Panc1 (cell line): ENCODE measurements at regions not wholly inside any gene's neighbourhood (a gene's known extent, or its start where the extent isn't known, plus 50 kb on each side); places are given as distances from the start of the nearest gene placed in this dataset.
A peak's percentile ranks its signal among the peaks of the same experiment; 100 is the strongest.

Experiments used
- ATAC-seq: fragments of 200-7000 bp; cut with Tn5 transposase; 2 replicates; pipeline ENCODE4 v1.9.1; 2020; ENCODE audit warnings: mild to moderate bottlenecking, moderate library complexity
- BruUV-seq: library from RNA; stranded (reverse); fragments of 400-500 nt; replicated peaks from 2 replicates; lab custom pipeline; 2021; lab: Mats Ljungman, UMichigan
- CTCF ChIA-PET: fragments of 300-600 bp; sonication (Branson Sonifier 250); formaldehyde crosslinking; loops from one replicate; lab custom pipeline; 2022; ENCODE audit warnings: antibody characterized with exemption; lab: Charles Lee
- POLR2A ChIA-PET: fragments of 300-600 bp; sonication (Branson Sonifier 250); formaldehyde crosslinking; loops from one replicate; lab custom pipeline; 2022; ENCODE audit warnings: antibody characterized with exemption; lab: Charles Lee
- DNase-seq: peaks from one replicate; pipeline ENCODE4 v3.0.0-alpha.2; 2010; ENCODE audit warnings: low read depth, low spot score
- H3K27ac ChIP-seq: 2 replicates; pipeline ENCODE4 v1.5.1; 2011; ENCODE audit warnings: mild to moderate bottlenecking, low read length, inconsistent platforms
- H3K27me3 ChIP-seq: fragments of 200-500 bp; sonication (Bioruptor generic); 2 replicates; pipeline ENCODE4 v1.6.0; 2014; ENCODE audit warnings: low read length, inconsistent platforms; ENCODE audit not compliant: control insufficient read depth, insufficient read depth
- H3K36me3 ChIP-seq: fragments of 200-500 bp; sonication (Bioruptor generic); 2 replicates; pipeline ENCODE4 v1.5.1; 2014; ENCODE audit warnings: inconsistent platforms, mild to moderate bottlenecking, low read length, moderate library complexity; ENCODE audit not compliant: control insufficient read depth, insufficient read depth
- H3K4me1 ChIP-seq: 2 replicates; pipeline ENCODE4 v1.5.1; 2011; ENCODE audit warnings: inconsistent platforms, mild to moderate bottlenecking, low read length, moderate library complexity; ENCODE audit not compliant: control insufficient read depth, insufficient read depth
- H3K4me3 ChIP-seq, 2 experiments: 2 replicates each; pipeline ENCODE4 v1.5.1; 2011 to 2012; ENCODE audit warnings: low read depth in 2 of 2, low read length in 2 of 2, mild to moderate bottlenecking in 2 of 2, inconsistent platforms in 1 of 2, moderate library complexity in 1 of 2
- H3K9me3 ChIP-seq: fragments of 200-500 bp; sonication (Bioruptor generic); 2 replicates; pipeline ENCODE4 v1.5.1; 2014; ENCODE audit warnings: low read depth, mild to moderate bottlenecking, inconsistent platforms, low read length, moderate library complexity; ENCODE audit not compliant: control insufficient read depth, insufficient read depth
- CTCF ChIP-seq: fragments of 450-650 bp; IDR thresholded peaks from 2 replicates; pipeline ENCODE4 v1.5.1; 2017; ENCODE audit warnings: mild to moderate bottlenecking
- POLR2AphosphoS5 ChIP-seq: IDR thresholded peaks from 2 replicates; pipeline ENCODE4 v1.6.1; 2012; ENCODE audit warnings: mild to moderate bottlenecking, low read depth, low read length, moderate library complexity
- REST ChIP-seq, 2 experiments: IDR thresholded peaks; 2 replicates each; pipeline ENCODE4 v1.6.1; 2011 to 2012; ENCODE audit warnings: low read depth in 2 of 2, control low read depth in 1 of 2, low read length in 1 of 2, mild to moderate bottlenecking in 1 of 2, moderate library complexity in 1 of 2; ENCODE audit not compliant: insufficient read depth in 1 of 2
- SIN3A ChIP-seq: IDR thresholded peaks from 2 replicates; pipeline ENCODE4 v1.6.1; 2012; ENCODE audit warnings: low read depth, mild to moderate bottlenecking, low read length, moderate library complexity, borderline replicate concordance; ENCODE audit not compliant: insufficient read depth
- TCF7L2 ChIP-seq: IDR thresholded peaks from 2 replicates; pipeline ENCODE4 v1.6.1; 2011; ENCODE audit warnings: mild to moderate bottlenecking, low read depth, low read length, inconsistent platforms
- in situ Hi-C: cut with HindIII; loops from 2 replicates; pipeline ENCODE4 v1.10.0; 2016; ENCODE audit warnings: low sequenced_read_pairs, low pct_unique_long_range_greater_than_20kb
- intact Hi-C: fragments of 100-400 bp; cut with micrococcal nuclease; formaldehyde crosslinking; loops from one replicate; pipeline ENCODE4 v1.10.0; 2022; ENCODE audit not compliant: unreplicated experiment

GRCh38 chr2:234751275-234751973 is 200.4 kb upstream of the SH3BP4 start:
- in situ Hi-C loops = no loop called here
- ATAC-seq = no peak
- no peaks in the 10 kb centered on the region for H3K4me1 ChIP-seq
- no peak overlapping the region for H3K27ac ChIP-seq
- ChIA-PET CTCF (no interaction called here), POLR2A (no interaction called here)
- no peak overlapping the region for H3K4me3 ChIP-seq
- TF ChIP-seq TCF7L2 (no peak), CTCF (peak; percentile 30)
- intact Hi-C loops = no loop called here
- H3K9me3 ChIP-seq = no peaks in the 10 kb centered on the region
- H3K27me3 ChIP-seq = no peaks in the 10 kb centered on the region
- BruUV-seq = no TSS peak
- no peak for DNase-seq
- H3K36me3 ChIP-seq = no peaks in the 10 kb centered on the region

- Histone ChIP-seq H3K4me1 (no peaks in the 10 kb centered on the region), H3K9me3 (no peaks in the 10 kb centered on the region), H3K27ac (no peak overlapping the region), H3K36me3 (no peaks in the 10 kb centered on the region), H3K4me3 (no peak overlapping the region), H3K27me3 (no peaks in the 10 kb centered on the region)
- DNase-seq (no peak), ATAC-seq (no peak)
- ChIA-PET CTCF (no interaction called here), POLR2A (no interaction called here)
- TF ChIP-seq POLR2AphosphoS5 (no peak), REST (IDR thresholded peaks at IDR 0.05; ENCODE audit: insufficient read depth in 1 of 2, low read depth in 2 of 2, low read length in 1 of 2) (no peak), CTCF (no peak), SIN3A (no peak), TCF7L2 (no peak)
- in situ Hi-C loops (no loop called here), intact Hi-C loops (no loop called here)
- no TSS peak for BruUV-seq
Measured at GRCh38 chr2:234747833-234748559, 203.8 kb upstream of the SH3BP4 start.
